GM12892 (cell line): ENCODE measurements at regions not wholly inside any gene's neighbourhood (a gene's known extent, or its start where the extent isn't known, plus 50 kb on each side); places are given as distances from the start of the nearest gene placed in this dataset.

Experiments
- POLR2A ChIP-seq: IDR thresholded peaks from 2 replicates; pipeline ENCODE4 v1.6.1; 2011; ENCODE audit warnings: low read depth, low read length, control low read depth
- POLR2AphosphoS5 ChIP-seq: IDR thresholded peaks from 2 replicates; pipeline ENCODE4 v1.6.1; 2011; ENCODE audit warnings: low read depth, low read length, control low read depth
- TAF1 ChIP-seq: IDR thresholded peaks from 2 replicates; pipeline ENCODE4 v1.6.1; 2011; ENCODE audit warnings: low read depth, mild to moderate bottlenecking, control low read depth, low read length, borderline replicate concordance

- TF ChIP-seq POLR2A (no peak), TAF1 (no peak), POLR2AphosphoS5 (no peak)
These were observed 127.9 kb upstream of the THSD7B start for GRCh38 chr2:136637402-136637801.
